ENCODE measurements at regions not wholly inside any gene's neighbourhood (a gene's known extent, or its start where the extent isn't known, plus 50 kb on each side); places are given as distances from the start of the nearest gene placed in this dataset.

DNA sequence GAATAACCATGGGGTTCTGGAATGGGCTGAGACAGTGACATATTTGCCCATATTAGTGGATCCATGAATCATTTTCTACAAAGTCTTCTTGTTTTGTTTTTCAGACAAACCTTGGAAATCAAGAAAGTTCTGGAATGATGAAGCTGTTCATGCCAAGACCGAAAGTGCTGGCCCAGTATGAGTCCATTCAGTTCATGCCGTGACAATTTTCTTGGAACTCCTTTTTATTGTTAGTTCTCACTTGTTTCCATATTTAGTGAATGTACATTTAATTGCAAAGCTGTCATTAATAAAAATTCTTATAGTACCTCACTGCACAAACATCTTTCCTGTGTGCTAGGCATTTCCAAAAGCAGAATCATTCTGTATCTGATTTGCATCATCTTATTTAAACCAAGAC, 100.6 kb upstream of the KCNJ15 start:
- DNase-seq: no peak

DNA sequence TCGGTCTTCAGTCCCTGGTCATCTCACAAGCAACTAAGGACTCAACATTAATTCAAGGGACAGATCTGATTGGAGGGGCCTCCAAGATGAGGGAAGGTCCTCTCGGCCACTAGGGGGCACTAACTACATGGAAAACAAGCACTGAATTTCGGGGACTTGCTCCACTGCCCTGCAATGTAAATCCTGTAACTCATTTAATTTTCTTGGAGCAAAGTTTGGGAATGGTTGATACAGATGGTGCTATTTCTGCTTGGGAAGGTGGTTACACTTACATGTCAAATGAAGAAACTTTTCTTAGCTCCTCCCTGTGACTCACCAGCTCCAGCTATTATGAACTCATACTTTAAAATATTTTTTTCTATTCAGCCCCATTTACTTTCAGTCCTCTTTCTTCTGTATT, 97.4 kb upstream of the KCNJ15 start:
- peak; percentile 89 for DNase-seq

DNA sequence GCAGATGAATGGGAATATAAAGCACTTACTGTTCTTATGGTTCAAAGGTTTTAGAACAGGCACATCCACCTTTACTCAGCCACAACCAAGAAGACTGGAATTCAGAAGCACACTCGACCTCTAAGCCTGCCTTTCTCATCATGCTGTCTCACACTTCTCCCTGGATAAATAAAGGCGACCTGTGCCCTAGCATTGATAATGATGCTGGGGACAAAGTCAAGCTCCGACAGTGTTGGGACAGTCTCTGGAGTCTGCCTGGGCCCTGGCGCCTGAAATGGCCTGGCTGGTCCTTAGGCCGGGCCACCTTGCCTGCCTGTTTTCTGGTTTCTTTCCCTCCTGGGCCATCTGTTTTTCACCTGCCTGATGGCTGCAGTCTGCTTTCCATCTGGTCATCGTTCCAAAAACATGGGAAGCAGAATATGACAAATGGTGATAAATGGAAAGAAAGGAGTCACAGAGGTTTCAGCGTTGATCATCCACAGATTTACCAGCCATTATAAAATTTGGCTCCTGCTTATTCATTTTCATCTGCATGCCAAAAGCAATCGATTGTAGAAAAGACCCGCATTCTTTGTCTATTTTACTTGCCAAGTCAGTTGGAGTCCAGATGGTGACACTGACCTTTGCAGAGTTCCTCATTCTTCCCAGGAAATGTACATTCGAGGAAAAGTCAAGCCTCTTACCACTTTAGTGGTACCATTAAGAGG, 91.2 kb upstream of the KCNJ15 start:
- DNase-seq: peak; percentile 89

DNA sequence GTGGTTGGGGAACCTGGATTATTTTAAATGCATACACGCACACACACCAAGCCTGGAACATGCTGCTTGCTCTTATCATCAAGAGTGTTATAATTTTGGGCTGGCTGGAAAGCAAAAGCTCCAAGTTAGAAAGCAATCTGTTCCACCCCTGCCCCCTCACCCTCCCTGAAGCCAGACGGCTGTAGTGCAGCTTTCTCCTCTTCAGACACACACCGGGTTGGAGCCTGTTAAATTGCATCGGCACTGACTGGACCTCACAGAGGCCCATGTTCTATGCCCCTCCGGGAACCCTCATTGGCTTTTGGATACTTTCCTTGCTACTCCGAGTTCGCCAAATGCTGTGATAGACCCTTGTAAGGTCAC, 90.6 kb upstream of the KCNJ15 start:
- no peak for DNase-seq

DNA sequence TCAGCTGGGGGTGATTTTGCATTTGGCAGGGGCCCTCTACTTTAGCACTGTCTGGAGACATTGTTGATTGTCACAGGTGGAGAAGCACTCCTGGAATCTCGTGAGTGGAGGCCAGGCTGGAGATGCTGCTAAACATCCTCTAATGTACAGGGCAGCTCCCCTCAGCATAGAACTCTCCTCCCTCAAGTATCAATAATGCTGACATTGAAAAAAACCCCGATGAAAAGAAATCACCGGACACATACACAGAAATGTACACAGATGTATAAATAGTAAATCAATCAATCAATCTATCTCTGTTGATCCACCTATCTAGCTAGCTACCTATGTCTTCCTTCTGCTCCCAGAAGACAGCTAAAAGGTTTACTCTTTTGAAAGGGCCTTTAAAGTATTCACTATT, 89.4 kb upstream of the KCNJ15 start:
- DNase-seq: no peak

DNA sequence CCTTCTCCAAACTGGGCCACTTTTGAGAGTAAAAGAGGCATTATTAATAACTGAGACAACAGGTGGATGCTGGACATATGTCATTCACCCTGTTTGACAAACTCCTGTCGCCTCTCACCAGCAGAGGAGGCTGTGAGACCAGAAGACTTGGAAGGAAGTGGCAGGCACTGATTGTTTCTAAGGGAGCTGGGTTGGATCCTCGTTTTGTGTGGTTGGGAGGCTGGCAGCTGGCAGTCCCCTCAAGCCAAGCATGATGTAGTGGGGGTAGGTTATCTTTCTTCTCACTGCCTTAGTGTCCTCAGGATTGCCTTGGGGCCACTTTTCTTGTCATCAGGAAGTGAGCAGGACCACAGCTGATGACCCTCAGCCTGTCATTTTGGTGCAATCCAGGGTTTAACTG, 86.5 kb upstream of the KCNJ15 start:
- peak; percentile 63 for DNase-seq

DNA sequence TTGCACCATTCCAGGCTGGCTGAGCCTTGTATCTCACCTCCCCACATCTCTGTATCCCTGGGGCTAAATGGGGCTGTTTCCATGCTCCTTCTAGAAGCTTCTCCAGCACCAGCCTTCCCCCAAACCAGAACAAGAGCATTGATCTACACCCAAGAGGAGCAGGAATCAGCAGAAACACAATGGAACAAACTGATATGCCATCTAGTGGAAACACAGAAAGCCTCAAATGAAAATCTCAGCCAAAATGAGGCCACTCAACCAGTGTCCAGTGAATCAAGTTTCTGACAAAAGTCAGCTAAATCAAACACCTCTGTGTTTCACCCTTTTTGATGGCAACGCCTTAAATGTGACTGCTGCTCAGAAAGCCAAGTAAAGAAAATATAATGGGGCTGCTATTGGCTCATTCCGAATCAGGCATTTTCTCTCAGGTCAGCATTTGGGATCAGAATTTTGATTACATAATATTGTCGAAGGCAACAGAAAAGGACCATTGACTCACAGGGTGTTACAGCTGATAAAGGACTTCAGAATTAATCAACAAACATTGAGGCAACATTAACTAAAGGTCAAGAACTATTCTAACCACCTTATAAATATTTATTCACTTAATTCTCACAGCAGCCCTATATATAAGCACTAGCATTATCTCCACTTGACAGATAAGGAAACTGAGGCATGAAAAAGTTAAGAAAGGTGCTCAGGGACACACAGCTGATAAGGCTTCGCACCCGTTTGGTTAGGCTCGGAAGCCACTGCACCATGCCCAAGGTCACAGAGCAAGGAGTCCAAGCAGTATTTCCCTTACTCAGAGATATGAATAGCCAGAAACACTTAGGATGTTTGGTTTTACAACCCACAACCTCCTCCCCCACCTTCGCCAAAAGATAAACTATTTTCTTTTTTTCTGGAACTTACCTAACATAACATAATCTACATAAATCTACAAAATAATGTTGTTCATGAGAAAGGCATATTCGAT, 85.8 kb upstream of the KCNJ15 start:
- peak; percentile 38 for DNase-seq

DNA sequence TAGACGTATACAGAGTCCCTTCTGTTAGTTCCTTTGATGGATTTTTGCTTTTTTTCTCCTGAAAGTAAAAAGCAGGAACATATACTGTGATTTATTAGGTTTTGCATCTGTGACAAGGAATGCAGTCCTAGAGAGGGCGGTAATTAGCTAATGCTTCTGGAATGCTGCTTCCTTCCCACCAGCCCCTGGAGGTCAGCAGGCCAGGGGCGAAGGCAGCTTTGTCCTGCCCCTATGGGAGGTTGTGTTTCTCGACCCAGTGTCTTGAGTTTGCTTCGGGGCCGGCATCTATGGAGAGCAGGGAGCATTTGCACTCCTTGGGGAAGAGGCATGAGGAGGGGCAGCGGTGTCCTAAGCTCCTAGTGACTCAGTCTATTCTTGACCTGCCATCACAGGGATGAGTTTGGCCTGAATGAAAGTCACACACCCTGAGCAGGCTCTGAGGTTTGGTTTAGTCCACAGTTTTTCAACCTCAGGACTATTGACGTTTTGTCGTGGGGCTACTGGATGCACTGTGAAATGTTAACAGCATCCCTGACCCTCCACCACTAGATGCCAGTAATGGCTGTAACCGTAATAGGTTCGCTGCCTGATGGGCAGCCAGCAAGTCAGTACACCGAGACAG, 85.0 kb upstream of the KCNJ15 start:
- peak; percentile 85 for DNase-seq

DNA sequence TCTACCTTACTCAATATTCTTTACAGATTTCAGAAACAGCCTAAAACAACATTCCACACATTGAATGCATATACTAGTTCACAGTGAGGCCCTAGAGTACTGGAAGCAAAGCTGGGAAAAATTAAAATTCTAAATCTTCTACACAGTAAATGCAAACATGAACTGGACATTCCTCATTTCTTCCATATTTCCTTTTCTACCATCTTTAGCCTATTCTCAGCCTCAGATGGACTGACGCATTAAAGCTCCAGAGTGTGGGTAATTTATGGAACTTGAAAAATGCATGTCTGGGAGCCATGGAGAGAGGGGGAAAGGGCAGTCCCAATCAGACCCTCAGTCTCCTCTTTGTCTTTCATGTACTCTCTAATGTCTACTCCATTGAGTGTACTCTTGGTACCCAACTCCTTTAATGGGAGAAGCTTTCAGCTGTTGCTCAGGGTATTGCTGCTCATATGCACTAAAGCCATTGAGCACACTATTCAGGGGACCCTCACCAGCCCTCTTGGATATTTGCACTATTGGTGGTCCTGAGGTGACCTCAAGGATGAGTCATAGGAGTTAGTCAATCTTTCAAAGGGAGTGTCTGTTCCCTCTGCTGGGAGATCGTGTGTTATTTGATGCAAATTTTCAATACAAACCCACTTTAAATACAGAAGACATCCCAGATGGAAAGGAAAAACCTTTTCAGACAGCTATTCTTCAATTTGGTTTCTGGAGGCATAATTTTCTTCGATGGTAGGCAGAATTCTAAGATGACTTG, 83.3 kb upstream of the KCNJ15 start:
- peak; percentile 46 for DNase-seq

DNA sequence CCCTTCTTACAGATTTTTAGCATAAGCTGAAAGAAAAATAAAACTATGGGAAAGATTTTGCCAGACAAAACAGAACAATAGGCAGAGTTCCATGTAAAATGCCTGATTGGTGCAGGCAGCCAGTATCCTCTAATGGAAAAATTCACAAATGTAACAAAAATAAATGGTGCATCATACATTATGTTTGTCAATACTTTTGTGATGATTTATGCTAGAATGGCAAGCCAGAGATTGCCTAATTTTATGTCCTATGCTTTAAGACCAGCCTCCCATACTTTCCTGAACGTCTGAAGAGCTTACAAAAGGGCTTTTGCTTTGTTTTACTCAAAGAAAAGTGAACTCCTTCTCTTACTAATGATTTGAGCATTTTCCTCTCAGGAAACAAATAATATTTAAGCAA, 81.5 kb upstream of the KCNJ15 start:
- peak; percentile 31 for DNase-seq

DNA sequence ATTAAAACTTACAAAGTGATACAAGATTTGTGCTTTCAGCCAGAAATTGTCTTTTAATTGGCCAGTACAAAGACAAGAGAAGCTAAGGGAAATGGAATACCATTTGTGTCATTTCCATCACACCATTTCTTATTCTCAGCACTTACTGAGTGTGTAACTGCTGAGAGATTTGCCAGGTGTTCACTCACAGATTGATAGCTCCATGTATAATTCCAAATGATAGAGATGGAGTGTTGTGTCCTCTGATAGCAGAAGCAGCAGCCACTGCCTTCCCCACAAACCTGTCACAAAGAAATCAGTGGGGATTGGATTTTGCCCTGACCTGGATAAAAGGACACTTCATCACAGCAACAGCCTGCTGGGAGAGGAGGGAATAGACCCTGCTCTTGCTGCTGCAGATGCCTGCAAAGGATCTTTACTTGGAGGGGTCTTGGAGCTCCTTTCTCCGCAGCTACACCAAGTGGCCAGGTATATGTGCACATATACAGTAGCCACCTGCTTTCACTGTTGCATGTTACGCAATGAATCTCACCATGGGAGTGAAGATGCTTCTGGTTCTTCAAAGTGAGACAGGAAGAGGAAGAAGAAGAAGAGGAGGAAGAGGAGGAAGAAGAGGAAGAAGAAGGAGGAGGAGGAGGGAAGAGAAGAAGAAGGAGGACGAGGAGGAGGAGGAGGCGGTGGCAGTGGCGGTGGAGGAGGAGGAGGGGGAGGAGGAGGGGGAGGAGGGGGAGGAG, 78.7 kb upstream of the KCNJ15 start:
- DNase-seq: no peak

DNA sequence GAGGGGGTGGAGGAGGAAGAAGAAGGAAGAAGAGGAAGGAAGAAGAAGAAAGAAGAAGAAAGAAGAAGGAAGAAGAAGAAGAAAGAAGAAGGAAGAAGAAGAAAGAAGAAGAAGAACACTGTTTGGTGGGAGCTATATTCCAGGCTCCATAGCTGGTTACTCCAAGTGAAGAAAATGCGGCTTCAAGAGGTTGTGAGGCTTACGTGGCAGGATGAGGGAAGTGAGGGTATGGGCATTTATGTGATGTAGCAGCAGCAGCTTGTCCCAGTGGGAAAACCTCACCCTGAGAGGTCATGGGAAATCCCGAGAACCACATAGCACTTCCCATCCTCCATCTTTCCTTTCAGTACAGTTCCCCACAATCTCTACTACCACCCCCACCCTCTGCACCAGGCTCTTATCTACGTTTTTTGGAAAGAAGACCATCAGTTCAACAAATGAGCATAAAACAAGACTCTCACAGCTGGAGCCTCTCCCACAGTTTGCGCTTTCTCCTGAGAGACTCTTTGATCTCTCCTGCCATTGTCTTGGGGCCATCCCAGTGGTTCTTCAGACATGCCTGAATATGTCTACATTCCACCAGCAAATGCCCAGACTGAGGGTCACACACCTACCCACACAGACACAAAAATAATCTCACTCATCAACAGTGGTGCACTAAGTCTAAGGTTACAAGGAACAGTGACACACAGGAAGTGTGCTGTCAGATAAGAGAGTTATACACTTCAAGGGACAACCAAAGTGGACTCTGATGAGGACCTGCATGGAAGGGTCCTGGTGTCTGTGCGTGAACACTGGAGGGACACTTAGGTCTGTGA, 77.9 kb upstream of the KCNJ15 start:
- no peak for DNase-seq

DNA sequence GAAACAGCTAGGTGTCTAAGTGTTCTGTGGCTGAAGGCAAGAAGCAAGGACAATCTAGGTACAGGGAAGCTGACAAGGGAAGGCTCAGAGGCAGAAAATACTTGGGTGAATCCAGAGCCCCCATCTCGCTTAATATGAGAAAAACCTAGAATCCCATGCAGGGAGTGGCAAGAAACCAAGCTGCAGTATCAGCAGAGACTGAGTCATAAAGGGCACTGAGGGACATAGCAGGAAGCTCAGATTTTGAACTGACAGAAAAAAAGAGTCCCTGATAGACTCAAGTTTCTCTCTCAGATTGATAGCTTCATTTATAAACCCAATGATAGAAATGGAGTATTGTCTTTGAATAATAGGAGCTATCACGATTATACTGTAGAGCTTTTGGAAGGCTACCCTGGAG, 77.3 kb upstream of the KCNJ15 start:
- no peak for DNase-seq

DNA sequence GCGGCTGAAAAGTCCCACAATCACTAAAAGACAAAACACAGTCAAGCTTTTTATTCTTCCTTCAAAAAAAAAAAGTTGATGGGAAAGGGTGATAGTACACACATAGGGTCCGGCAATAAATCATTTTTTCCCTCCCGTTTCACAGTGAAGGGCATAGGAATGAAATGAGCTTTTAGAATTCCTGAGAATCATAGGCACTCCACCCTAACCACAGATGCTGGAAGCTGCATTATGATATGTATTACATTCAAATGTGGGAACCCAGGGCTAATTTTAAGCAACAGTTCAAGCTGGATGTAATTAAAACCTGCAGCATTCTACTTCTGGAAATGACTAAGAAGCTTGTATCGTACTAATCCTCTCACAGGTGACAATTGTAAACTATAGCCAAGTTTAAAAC, 75.7 kb upstream of the KCNJ15 start:
- peak; percentile 97 for DNase-seq

DNA sequence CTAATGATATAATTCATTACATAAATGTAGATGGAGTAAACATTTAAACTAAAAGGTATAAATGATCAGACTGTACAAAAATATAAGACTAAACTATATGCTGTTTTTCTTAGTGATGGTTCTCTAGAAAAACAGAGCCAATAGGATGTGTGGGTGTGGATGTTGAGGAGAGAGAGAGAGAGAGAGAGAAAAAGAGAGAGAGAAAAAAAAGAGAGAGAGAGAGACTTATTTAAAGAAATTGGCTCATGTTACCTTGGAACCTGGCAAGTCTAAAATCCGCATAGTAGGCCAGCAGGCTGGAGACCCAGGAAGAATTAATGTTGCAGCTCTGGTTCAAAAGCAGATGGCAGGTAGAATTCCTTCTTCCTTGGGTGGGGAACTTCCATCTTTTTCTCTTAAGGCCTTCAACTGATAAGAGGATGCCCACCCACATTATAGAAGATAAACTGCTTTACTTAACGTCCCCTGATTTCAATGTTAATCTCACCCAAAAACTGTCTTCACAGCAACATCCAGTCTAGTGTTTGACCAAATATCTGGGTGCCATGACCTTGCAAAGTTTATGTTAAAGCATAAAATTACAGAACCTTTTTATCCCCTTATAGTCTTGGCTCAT, 74.3 kb upstream of the KCNJ15 start:
- DNase-seq: no peak

DNA sequence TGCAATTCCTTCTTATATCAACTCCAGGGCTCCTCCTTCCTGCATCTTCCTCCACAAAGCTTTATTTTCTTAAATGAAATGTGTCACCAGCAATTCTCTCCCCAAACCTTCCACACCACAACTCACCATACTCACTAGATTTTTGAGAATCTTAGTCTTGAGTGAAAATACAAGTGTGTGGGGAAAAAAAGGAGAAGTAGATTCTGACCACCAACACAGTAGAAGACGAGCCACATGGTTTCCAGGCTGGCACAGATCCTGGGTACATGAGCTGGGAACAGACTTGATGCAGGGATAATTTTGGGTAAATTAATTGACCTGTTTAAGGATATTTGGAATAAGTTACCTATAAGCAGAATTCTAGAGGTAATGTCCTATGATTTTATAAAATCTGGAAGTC, 72.8 kb upstream of the KCNJ15 start:
- DNase-seq: no peak

DNA sequence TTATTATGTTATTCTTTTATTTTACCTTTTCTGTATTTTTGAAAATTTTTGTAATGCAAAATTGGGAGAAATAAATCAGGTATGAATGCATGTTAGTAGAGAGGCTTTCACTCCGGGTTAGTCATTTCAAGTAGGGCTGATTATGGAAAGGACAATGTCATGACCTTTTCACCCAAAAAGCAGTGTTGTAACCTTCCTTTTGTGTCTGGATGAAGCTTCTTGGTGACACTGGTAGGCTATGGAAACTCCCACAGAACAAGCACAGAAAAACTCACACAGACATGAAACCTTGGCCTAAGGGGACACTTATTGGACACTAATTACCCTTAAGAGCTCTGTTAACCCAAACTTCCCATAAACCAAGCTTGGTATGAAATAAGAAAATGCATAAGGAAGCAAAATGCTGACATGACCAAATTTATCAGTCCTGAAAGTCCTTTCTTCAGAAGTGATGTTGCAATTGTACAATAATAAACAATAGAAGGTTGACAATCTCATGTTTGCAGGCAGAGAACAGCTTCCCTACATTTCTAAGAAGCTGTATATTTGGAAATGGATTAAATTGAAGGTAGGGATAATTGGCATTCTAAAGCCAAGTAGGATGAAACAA, 70.0 kb upstream of the KCNJ15 start:
- no peak for DNase-seq

DNA sequence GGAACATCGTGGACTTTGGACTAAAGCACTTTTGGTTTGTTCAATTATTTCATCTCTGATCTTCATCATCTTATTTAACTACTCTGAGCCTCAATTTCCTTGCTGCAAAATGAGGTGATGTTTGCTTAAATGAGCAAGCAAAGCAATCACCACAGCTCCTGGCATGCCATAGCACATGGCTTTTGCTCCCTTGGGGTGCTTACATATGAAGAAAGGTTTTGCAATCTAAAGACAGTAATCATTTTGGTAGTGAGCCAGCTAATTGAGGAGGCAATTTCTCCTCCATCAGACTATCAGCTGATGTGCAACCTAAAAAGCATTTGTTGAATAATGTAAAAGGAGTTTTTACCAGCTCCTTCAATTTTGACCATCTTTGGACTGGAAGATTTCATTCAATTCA, 68.8 kb upstream of the KCNJ15 start:
- DNase-seq: peak; percentile 63

DNA sequence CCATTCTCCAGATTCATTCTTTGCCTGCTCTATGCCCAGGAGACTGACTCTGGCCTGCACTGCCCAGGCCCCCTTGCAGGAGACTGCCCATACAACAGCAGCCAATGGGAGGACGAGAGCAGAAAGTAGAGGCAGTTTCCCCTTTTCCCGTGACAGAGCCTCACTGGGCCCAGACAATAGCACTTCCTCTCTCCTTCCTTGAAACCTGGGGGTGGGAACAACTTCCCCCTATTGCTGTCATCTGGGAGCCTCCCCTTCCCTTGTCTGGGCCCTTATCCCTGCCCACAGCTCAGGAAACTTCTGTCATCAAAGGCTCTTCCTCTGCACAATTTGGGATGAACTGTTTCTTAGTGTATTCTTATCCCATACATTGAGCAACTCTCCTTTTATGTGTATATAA, 60.8 kb upstream of the KCNJ15 start:
- DNase-seq: no peak

DNA sequence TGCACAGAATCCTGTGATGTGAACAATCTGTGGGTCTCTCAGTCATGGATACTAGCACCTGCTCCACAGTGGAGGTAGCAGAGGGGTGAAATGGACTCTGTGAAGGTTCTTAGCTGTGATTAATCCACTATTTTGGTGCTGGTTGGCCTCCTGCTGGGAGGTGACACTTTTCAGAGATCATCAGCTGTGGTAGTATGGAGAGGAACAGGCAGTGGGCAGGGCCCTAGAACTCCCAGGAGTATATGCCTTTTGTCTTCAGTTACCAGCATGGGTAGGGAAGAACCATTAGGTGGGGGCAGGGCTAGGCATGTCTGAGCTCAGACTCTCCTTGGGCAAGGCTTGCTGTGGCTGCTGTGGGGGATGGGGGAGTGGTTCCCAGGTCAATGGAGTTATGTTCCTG, 54.0 kb upstream of the KCNJ15 start:
- DNase-seq: no peak

DNA sequence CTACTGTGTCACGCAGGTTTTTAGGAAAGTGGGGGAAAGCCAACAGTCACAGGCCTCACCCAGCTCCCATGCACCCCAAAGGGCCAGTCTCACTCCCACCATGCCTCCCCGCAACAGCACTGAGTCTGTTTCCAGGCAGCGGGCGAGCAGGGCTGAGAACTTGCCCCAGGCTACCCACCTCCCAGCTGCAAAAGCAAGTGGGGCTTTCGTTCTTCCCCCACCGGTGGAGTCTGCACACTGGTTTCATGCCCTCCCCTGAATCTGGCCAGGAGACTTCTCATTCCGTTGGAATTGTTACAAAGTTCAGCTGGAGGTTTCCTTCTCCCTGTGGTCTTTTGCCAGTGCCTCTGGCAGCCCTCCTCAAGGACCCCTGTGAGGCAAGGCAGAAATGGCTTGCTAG, 53.6 kb upstream of the KCNJ15 start:
- DNase-seq: no peak

Data from fibroblast of upper back skin (primary cell).